Prostate gland (tissue), 2 donors: ENCODE measurements at regions not wholly inside any gene's neighbourhood (a gene's known extent, or its start where the extent isn't known, plus 50 kb on each side); places are given as distances from the start of the nearest gene placed in this dataset.
"Not testable (repeated sequence)": the region's sequence is repeated elsewhere in the genome, so short reads cannot be mapped to it uniquely, and the experiment has no call there.

Experiments used
- POLR2A ChIP-seq: fragments of 450-650 bp; IDR thresholded peaks from one replicate; pipeline ENCODE4 v1.6.1; 2016; ENCODE audit warnings: antibody characterized with exemption, mild to moderate bottlenecking
- POLR2AphosphoS5 ChIP-seq: sonication (generic); formaldehyde crosslinking; IDR thresholded peaks from one replicate; pipeline ENCODE4 v1.6.1; 2017; ENCODE audit warnings: antibody characterized with exemption
- TF ChIP-seq, protein P1 (sequence below), 4 experiments: fragments of 200-600 bp in 2 of 4; fragments of 450-650 bp in 2 of 4; sonication (generic) in 2 of 4; IDR thresholded peaks; 1 replicate in 3 of 4; 2 replicates in 1 of 4; pipeline ENCODE4 v1.5.1; 2016 to 2019; ENCODE audit warnings: antibody characterized with exemption in 4 of 4, mild to moderate bottlenecking in 2 of 4, moderate library complexity in 2 of 4

DNA sequence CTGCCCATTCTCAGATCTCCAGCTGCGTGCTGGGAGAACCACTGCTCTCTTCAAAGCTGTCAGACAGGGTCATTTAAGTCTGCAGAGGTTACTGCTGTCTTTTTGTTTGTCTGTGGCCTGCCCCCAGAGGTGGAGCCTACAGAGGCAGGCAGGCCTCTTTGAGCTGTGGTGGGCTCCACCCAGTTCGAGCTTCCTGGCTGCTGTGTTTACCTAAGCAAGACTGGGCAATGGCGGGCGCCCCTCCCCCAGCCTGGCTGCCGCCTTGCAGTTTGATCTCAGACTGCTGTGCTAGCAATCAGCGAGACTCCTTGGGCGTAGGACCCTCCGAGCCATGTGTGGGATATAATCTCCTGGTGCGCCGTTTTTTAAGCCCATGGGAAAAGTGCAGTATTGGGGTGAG, 497.3 kb upstream of the SPRED2 start:
- TF ChIP-seq, protein P1, sequence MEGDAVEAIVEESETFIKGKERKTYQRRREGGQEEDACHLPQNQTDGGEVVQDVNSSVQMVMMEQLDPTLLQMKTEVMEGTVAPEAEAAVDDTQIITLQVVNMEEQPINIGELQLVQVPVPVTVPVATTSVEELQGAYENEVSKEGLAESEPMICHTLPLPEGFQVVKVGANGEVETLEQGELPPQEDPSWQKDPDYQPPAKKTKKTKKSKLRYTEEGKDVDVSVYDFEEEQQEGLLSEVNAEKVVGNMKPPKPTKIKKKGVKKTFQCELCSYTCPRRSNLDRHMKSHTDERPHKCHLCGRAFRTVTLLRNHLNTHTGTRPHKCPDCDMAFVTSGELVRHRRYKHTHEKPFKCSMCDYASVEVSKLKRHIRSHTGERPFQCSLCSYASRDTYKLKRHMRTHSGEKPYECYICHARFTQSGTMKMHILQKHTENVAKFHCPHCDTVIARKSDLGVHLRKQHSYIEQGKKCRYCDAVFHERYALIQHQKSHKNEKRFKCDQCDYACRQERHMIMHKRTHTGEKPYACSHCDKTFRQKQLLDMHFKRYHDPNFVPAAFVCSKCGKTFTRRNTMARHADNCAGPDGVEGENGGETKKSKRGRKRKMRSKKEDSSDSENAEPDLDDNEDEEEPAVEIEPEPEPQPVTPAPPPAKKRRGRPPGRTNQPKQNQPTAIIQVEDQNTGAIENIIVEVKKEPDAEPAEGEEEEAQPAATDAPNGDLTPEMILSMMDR (IDR thresholded peaks at IDR 0.05): not testable (repeated sequence)
- not testable (repeated sequence) for TF ChIP-seq POLR2A, POLR2AphosphoS5
